Uterus (tissue), 3 donors: ENCODE measurements at regions not wholly inside any gene's neighbourhood (a gene's known extent, or its start where the extent isn't known, plus 50 kb on each side); places are given as distances from the start of the nearest gene placed in this dataset.

Source experiments
- DNase-seq, 2 donors: peaks; one replicate each; pipeline ENCODE4 v3.0.0-alpha.2; 2019 to 2020
- H3K27ac ChIP-seq, 2 donors: fragments of 200-600 bp; sonication (generic); 1 replicate in 1 of 2; 2 replicates in 1 of 2; pipeline ENCODE4 v1.5.1; 2016 to 2018
- H3K27me3 ChIP-seq, 2 donors: fragments of 200-600 bp; sonication (generic); one replicate each; pipeline ENCODE4 v1.5.1; 2018 to 2019; ENCODE audit warnings: control low read depth in 1 of 2
- H3K36me3 ChIP-seq, 2 donors: fragments of 200-600 bp; sonication (generic); one replicate each; pipeline ENCODE4 v1.5.1; 2019; ENCODE audit warnings: control low read depth in 1 of 2
- H3K4me1 ChIP-seq, 2 donors: fragments of 200-600 bp; sonication (generic); one replicate each; pipeline ENCODE4 v1.5.1; 2018 to 2019; ENCODE audit warnings: control low read depth in 1 of 2
- H3K4me3 ChIP-seq, 2 donors: fragments of 200-600 bp; sonication (generic); 1 replicate in 1 of 2; 2 replicates in 1 of 2; pipeline ENCODE4 v1.5.1; 2018 to 2019; ENCODE audit warnings: mild to moderate bottlenecking in 1 of 2
- H3K9me3 ChIP-seq, 2 donors: fragments of 200-600 bp; sonication (generic); one replicate each; pipeline ENCODE4 v1.5.1; 2019; ENCODE audit warnings: control low read depth in 1 of 2
- CTCF ChIP-seq, 4 experiments: fragments of 200-600 bp in 2 of 4; fragments of 450-650 bp in 2 of 4; sonication (generic) in 2 of 4; IDR thresholded peaks; one replicate each; pipeline ENCODE4 v1.5.1; 2016 to 2019; ENCODE audit warnings: antibody characterized with exemption in 4 of 4, mild to moderate bottlenecking in 2 of 4, moderate library complexity in 1 of 4
- POLR2A ChIP-seq, 2 donors: fragments of 450-650 bp; IDR thresholded peaks; one replicate each; pipeline ENCODE4 v1.6.1; 2016; ENCODE audit warnings: antibody characterized with exemption in 2 of 2, mild to moderate bottlenecking in 1 of 2, moderate library complexity in 1 of 2
- intact Hi-C: fragments of 100-400 bp; cut with DNase I; formaldehyde crosslinking; loops from one replicate; pipeline ENCODE4 v1.15.1; 2023; ENCODE audit warnings: low total_unique reads
- donor health status: DM: yes; HTN: yes; CAD: no.

DNA sequence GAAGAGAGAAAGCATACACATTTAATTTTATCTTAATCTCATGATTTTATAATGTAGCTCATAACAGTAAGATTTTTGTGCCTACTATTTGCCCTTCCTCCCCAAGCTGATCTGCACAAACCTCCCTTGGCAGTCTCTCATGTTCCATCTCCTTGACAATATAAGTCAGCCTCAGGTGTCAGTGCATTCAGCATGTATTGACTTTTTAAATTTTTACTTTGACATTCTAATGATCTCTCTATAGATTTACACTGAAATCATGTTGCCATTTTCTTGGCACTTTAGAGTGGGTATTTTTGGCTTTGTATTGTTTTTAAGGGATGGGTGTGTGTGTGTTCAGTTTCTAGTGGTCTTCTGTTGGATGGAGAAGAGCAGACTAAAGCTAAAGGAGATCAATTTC, 505.3 kb upstream of the CPEB2 start:
- Histone ChIP-seq H3K27me3 (no peaks in the 10 kb centered on the region), H3K4me1 (no peaks in the 10 kb centered on the region), H3K27ac (no peak overlapping the region), H3K36me3 (no peaks in the 10 kb centered on the region), H3K4me3 (no peak overlapping the region), H3K9me3 (no peaks in the 10 kb centered on the region)
- TF ChIP-seq POLR2A (IDR thresholded peaks at IDR 0.05) = no peak
- TF ChIP-seq CTCF (IDR thresholded peaks at IDR 0.05) = no peak
- intact Hi-C loops = no loop called here
- DNase-seq = no peak

- no peak overlapping the region for H3K27ac ChIP-seq
- H3K4me1 ChIP-seq = no peaks in the 10 kb centered on the region
- H3K27me3 ChIP-seq = no peaks in the 10 kb centered on the region
- no peaks in the 10 kb centered on the region for H3K9me3 ChIP-seq
- no peaks in the 10 kb centered on the region for H3K36me3 ChIP-seq
- no peak for DNase-seq
- intact Hi-C loops = no loop called here
- TF ChIP-seq CTCF (IDR thresholded peaks at IDR 0.05) = no peak
- no peak for TF ChIP-seq POLR2A (IDR thresholded peaks at IDR 0.05)
- H3K4me3 ChIP-seq = no peak overlapping the region
Observed at GRCh38 chr4:14504162-14504561, 498.1 kb upstream of the CPEB2 start.

DNA sequence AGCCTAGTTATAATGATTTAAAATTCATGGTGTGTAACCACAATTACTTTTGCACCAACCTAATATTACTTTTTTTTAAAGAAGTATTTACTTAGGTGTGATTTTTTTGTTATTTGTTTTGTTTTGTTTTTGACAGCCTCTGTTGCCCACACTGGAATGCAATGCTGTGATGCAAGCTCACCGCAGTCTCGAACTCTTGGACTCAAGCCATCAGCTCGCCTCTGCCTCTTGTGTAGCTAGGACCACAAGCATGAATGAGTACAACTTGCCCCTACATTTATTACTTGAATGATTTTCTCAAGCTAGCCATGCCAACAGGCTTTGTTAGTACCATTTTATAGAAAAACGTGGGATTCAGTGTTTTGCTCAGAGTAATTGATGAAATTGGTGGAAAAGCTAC, 488.8 kb upstream of the CPEB2 start:
- Histone ChIP-seq H3K9me3 (no peaks in the 10 kb centered on the region), H3K27me3 (no peaks in the 10 kb centered on the region), H3K36me3 (no peaks in the 10 kb centered on the region), H3K4me3 (no peak overlapping the region), H3K27ac (no peak overlapping the region), H3K4me1 (no peaks in the 10 kb centered on the region)
- TF ChIP-seq POLR2A (IDR thresholded peaks at IDR 0.05) (no peak), CTCF (IDR thresholded peaks at IDR 0.05) (no peak)
- intact Hi-C loops = no loop called here
- no peak for DNase-seq

- Histone ChIP-seq H3K4me1 (no peaks in the 10 kb centered on the region), H3K4me3 (no peak overlapping the region), H3K9me3 (no peaks in the 10 kb centered on the region), H3K36me3 (no peaks in the 10 kb centered on the region), H3K27ac (no peak overlapping the region), H3K27me3 (no peaks in the 10 kb centered on the region)
- TF ChIP-seq CTCF (IDR thresholded peaks at IDR 0.05) (no peak), POLR2A (IDR thresholded peaks at IDR 0.05) (no peak)
- intact Hi-C loops = no loop called here
- DNase-seq = no peak
Observed at GRCh38 chr4:14515556-14515955, 486.7 kb upstream of the CPEB2 start.

- H3K4me3 ChIP-seq = no peak overlapping the region
- no peak overlapping the region for H3K27ac ChIP-seq
- no peaks in the 10 kb centered on the region for H3K9me3 ChIP-seq
- no peak for DNase-seq
- intact Hi-C loops = no loop called here
- H3K27me3 ChIP-seq = no peaks in the 10 kb centered on the region
- H3K36me3 ChIP-seq = no peaks in the 10 kb centered on the region
- no peak for TF ChIP-seq CTCF (IDR thresholded peaks at IDR 0.05)
- TF ChIP-seq POLR2A (IDR thresholded peaks at IDR 0.05) = no peak
- no peaks in the 10 kb centered on the region for H3K4me1 ChIP-seq
Observed at GRCh38 chr4:14518136-14518535, 484.1 kb upstream of the CPEB2 start.
